ENCODE measurements at regions not wholly inside any gene's neighbourhood (a gene's known extent, or its start where the extent isn't known, plus 50 kb on each side); places are given as distances from the start of the nearest gene placed in this dataset.

- TF ChIP-seq CTCF (IDR thresholded peaks at IDR 0.05) (no peak), POLR2A (IDR thresholded peaks at IDR 0.05) (no peak), EP300 (IDR thresholded peaks at IDR 0.05) (no peak)
Observed at GRCh38 chr7:49243521-49243920, 319.2 kb downstream of the CDC14C start.
